Vagina (tissue), 2 donors: ENCODE measurements at regions not wholly inside any gene's neighbourhood (a gene's known extent, or its start where the extent isn't known, plus 50 kb on each side); places are given as distances from the start of the nearest gene placed in this dataset.

Experiments used
- CTCF ChIP-seq, 3 experiments: fragments of 450-650 bp in 2 of 3; fragments of 200-600 bp in 1 of 3; sonication (generic) in 1 of 3; IDR thresholded peaks; one replicate each; pipeline ENCODE4 v1.5.1; 2017 to 2019; ENCODE audit warnings: antibody characterized with exemption in 3 of 3, mild to moderate bottlenecking in 2 of 3, moderate library complexity in 2 of 3
- POLR2A ChIP-seq, 2 donors: fragments of 450-650 bp; IDR thresholded peaks; one replicate each; pipeline ENCODE4 v1.6.1; 2017; ENCODE audit warnings: antibody characterized with exemption in 2 of 2, mild to moderate bottlenecking in 2 of 2, moderate library complexity in 2 of 2
- POLR2AphosphoS5 ChIP-seq, 2 donors: sonication (generic); formaldehyde crosslinking; IDR thresholded peaks; one replicate each; pipeline ENCODE4 v1.9.0; 2017; ENCODE audit warnings: antibody characterized with exemption in 2 of 2, mild to moderate bottlenecking in 2 of 2, low read depth in 1 of 2; ENCODE audit not compliant: insufficient read depth in 1 of 2

- no peak for TF ChIP-seq POLR2A (IDR thresholded peaks at IDR 0.05)
- no peak for TF ChIP-seq POLR2AphosphoS5 (IDR thresholded peaks at IDR 0.05; ENCODE audit: insufficient read depth in 1 of 2, low read depth in 1 of 2)
- no peak for TF ChIP-seq CTCF (IDR thresholded peaks at IDR 0.05)
These were observed 339.6 kb upstream of the TBL1XR1 start for GRCh38 chr3:177536873-177537272.
